Ectodermal cell (in vitro differentiated cells): ENCODE measurements at regions not wholly inside any gene's neighbourhood (a gene's known extent, or its start where the extent isn't known, plus 50 kb on each side); places are given as distances from the start of the nearest gene placed in this dataset.
"Not testable (repeated sequence)": the region's sequence is repeated elsewhere in the genome, so short reads cannot be mapped to it uniquely, and the experiment has no call there.

ENCODE experiments used
- H3K27ac ChIP-seq: 2 replicates; pipeline ENCODE4 v1.7.0; 2013; ENCODE audit warnings: mild to moderate bottlenecking, low read depth, low read length; ENCODE audit not compliant: insufficient read depth, poor library complexity, severe bottlenecking
- H3K27me3 ChIP-seq: 2 replicates; pipeline ENCODE4 v1.7.0; 2013; ENCODE audit warnings: mild to moderate bottlenecking, low read length; ENCODE audit not compliant: insufficient read depth, control insufficient read depth, poor library complexity, severe bottlenecking
- H3K36me3 ChIP-seq: one replicate; pipeline ENCODE4 v1.7.0; 2013; ENCODE audit warnings: low read length; ENCODE audit not compliant: control insufficient read depth, insufficient read depth
- H3K4me1 ChIP-seq: one replicate; pipeline ENCODE4 v1.7.0; 2013; ENCODE audit warnings: low read length; ENCODE audit not compliant: control insufficient read depth, insufficient read depth
- H3K4me3 ChIP-seq: 2 replicates; pipeline ENCODE4 v1.7.0; 2013; ENCODE audit warnings: low read depth, low read length, control low read depth; ENCODE audit not compliant: insufficient read depth
- H3K9me3 ChIP-seq: 2 replicates; pipeline ENCODE4 v1.7.0; 2013; ENCODE audit warnings: mild to moderate bottlenecking, low read length, moderate library complexity; ENCODE audit not compliant: control insufficient read depth
- WGBS, 2 experiments: methylation state at CpG; one replicate each; pipeline ENCODE4 v1.1.7; 2013; ENCODE audit warnings: missing lambda C conversion rate in 2 of 2; 5-methylcytosine and 5-hydroxymethylcytosine counted together

DNA sequence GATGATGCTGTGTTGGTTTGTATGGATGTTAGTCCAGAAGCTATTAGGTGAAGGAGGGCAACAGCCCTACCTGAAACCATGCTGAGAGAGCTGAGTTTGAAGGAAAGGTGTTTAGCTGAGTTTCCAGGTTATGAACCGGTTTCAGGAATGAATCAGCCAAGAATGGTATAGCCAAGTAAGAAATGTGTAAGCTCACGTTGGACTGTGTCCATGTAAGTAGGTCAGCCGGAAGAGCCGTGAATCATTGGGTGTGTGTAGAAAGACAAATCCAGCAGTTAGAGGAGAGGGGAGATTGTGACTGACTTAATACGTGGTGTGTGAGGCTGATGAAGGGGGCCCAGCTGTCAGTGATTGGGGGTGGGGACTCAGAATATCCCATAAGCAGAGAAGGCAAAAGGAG lies 77.2 kb upstream of the SPIN4 start:
- no peaks in the 10 kb centered on the region for H3K36me3 ChIP-seq
- no peaks in the 10 kb centered on the region for H3K27me3 ChIP-seq
- H3K27ac ChIP-seq: no peak overlapping the region
- 94 to 95% methylated on average over 5 of the region's 5 CpGs for WGBS, 2 experiments
- no peaks in the 10 kb centered on the region for H3K4me1 ChIP-seq
- H3K4me3 ChIP-seq: no peak overlapping the region
- no peaks in the 10 kb centered on the region for H3K9me3 ChIP-seq

DNA sequence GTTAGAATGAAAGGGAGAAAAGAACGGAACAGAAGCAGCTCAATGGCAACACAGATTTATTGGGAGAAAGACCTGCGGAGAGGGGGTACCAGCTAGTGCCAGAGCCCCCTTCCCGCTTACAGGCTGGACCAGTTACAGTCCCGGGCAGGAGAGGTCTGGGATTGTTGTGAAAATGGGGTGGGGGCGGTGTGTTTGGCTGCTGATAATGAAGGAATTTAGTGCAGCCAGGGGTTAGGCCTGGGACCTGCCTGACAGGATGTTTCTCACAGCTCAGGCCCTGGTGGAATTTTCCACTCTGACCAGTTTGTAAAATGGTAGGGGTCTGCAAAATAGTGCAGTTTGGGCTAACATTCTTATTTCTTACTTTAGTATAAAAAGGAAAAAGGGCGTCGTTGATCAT lies 75.4 kb upstream of the SPIN4 start:
- H3K4me1 ChIP-seq: no peaks in the 10 kb centered on the region
- H3K27ac ChIP-seq: no peak overlapping the region
- no peaks in the 10 kb centered on the region for H3K9me3 ChIP-seq
- no peak overlapping the region for H3K4me3 ChIP-seq
- no peaks in the 10 kb centered on the region for H3K36me3 ChIP-seq
- 84 to 95% methylated on average over 6 to 7 of the region's 7 CpGs for WGBS, 2 experiments
- no peaks in the 10 kb centered on the region for H3K27me3 ChIP-seq

DNA sequence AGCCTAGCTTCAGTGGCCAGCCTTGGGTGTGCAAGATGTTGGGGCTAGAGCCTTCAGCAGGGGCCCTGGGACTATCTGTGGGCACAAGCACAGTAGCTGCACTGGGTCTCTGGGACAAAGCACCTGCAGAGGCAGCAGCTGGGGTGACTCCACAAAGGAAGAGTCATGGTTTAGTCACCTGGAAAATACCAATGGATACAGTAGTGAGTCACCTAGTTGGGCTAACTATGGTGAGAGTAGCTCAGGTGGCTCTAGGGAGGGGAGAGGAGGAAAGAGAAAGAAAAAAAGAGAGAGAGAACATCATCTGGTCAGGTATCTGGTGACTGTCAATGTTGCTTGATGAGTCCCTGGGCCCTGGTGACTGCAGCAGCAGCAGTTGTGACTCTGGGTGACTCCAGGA lies 72.9 kb upstream of the SPIN4 start:
- H3K27ac ChIP-seq: no peak overlapping the region
- H3K4me1 ChIP-seq: no peaks in the 10 kb centered on the region

DNA sequence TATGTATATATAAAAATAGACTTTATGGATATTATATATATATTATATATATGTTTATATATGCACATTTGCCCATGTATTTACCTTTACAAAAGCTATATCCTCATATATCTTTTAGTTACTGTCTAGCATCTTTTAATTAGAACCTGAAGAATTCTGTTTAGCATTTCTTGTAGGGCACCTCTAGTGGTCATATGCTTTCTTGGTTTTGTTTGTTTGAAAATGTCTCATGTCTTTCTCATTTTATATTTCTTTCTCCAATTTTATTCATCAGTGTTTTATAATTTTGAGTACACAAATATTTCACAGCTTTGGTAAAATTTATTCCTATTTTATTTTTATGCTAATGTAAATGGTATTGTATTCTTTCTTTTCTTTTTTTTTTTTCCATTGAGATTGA lies 70.3 kb upstream of the SPIN4 start:
- H3K4me1 ChIP-seq: no peaks in the 10 kb centered on the region
- H3K36me3 ChIP-seq: no peaks in the 10 kb centered on the region
- no peaks in the 10 kb centered on the region for H3K9me3 ChIP-seq
- H3K27me3 ChIP-seq: no peaks in the 10 kb centered on the region
- no peak overlapping the region for H3K4me3 ChIP-seq
- no peak overlapping the region for H3K27ac ChIP-seq

More for the DNA sequence above, 72.9 kb upstream of the SPIN4 start:
- Histone ChIP-seq H3K36me3 (no peaks in the 10 kb centered on the region), H3K4me3 (no peak overlapping the region), H3K9me3 (no peaks in the 10 kb centered on the region), H3K27me3 (no peaks in the 10 kb centered on the region)

DNA sequence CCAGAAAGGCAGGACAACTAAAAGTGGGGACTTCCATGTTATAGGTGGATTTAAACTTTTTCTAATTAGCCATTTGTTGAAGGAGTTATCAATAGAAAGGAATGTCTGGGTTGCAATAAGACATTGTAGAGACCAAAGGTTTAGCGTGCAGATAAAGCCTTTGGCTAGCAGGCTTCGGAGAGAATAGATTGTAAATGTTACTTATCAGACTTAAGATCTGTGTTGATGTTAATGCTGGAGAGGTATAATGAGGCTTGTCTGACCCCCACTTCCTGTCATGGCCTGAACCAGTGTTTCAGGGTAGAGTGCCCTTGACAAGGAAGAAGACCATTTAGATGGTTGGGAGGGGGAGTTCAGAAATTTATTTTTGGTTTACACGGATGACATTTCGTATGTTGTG lies 67.1 kb upstream of the SPIN4 start:
- Histone ChIP-seq H3K27me3 (no peaks in the 10 kb centered on the region), H3K4me1 (no peaks in the 10 kb centered on the region), H3K36me3 (no peaks in the 10 kb centered on the region), H3K27ac (no peak overlapping the region), H3K4me3 (no peak overlapping the region), H3K9me3 (no peaks in the 10 kb centered on the region)
- 93 to 95% methylated on average over 4 of the region's 4 CpGs for WGBS, 2 experiments

DNA sequence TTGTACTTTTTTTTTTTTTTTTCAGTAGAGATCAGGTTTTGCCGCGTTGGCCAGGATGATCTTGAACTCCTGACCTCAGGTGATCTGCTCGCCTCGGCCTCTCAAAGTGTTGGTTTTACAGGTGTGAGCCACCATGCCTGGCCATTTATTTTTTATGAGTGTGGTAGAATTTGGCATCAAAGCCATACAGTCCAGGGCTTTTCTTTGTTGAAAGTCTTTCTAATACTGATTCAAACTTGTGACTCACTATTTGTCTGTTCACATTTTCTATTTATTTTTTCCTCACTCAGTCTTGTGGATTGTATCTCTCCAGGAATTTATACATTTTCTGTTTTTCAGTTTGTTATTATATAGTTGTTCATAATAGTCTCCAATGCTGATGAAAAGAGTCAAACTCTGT lies 66.5 kb upstream of the SPIN4 start:
- WGBS, 2 experiments: 92 to 93% methylated on average over 4 of the region's 4 CpGs
- H3K27me3 ChIP-seq: no peaks in the 10 kb centered on the region
- no peak overlapping the region for H3K4me3 ChIP-seq
- H3K27ac ChIP-seq: no peak overlapping the region
- H3K9me3 ChIP-seq: no peaks in the 10 kb centered on the region
- no peaks in the 10 kb centered on the region for H3K36me3 ChIP-seq
- no peaks in the 10 kb centered on the region for H3K4me1 ChIP-seq

DNA sequence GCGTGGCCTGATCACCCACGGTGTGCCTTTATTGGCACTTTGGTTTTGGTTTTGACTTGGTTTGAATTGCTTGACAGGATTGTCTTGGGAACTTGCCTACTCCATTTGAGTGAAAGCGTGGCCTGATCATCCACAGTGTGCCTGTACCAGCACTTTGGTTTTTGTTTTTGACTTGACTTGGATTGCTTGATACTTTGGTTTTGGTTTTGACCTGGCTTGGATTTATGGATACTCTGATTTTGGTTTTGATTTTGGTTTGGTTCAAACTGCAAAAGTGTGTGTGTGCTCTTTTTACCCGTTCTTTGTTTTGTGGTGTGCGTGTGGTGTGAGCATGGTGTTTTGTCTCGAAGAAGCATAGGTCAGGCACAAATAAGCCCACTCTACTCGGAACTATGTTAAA lies 58.8 kb upstream of the SPIN4 start:
- not testable (repeated sequence) for H3K9me3 ChIP-seq, H3K4me3 ChIP-seq, H3K36me3 ChIP-seq

DNA sequence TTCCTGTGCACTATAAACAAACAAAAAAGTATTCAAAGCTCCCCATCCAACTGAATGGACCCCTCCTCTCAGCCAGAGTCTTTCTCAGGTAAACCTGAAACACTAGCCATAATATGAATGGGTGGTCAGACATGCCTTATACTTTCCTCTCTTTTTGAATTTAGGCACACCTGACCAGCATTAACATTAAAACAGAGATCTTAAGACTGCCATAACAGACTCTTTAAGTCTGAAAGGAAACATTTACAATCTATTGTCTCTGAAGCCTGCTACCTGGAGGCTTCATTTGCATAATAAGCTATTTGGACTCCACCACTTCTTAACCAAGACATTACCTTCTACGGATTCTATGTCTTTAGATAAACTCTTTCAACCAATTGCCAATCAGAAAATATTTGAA lies 56.9 kb upstream of the SPIN4 start:
- Histone ChIP-seq H3K36me3 (no peaks in the 10 kb centered on the region), H3K27me3 (no peaks in the 10 kb centered on the region), H3K4me1 (no peaks in the 10 kb centered on the region), H3K4me3 (no peak overlapping the region), H3K9me3 (no peaks in the 10 kb centered on the region), H3K27ac (no peak overlapping the region)
- 40 to 47% methylated on average over 1 of the region's 1 CpG for WGBS, 2 experiments

More for the DNA sequence above, 58.8 kb upstream of the SPIN4 start:
- H3K4me1 ChIP-seq, H3K27me3 ChIP-seq, H3K27ac ChIP-seq: not testable (repeated sequence)
- 96 to 100% methylated on average over 3 to 7 of the region's 7 CpGs for WGBS, 2 experiments

DNA sequence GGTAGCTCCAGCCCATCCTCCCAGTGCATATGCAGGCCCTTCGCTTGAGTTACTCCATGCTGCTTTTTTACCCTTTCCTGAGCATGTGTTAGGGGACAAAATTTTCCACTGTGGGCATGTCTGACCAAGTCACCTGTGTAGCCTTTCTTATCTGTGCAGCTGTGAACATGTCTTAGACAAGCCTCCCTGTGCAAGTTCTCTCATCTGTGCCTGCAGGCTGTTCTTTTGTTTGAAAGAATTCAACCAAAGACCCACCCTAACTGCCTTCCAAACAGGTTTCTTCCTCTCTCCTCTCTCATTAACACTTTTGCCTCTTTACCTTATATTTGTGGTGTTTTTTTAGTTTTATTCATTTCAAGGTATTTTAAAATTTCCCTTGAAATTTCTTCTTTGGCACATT lies 53.2 kb upstream of the SPIN4 start:
- Histone ChIP-seq H3K36me3 (no peaks in the 10 kb centered on the region), H3K27ac (no peak overlapping the region), H3K4me1 (no peaks in the 10 kb centered on the region), H3K9me3 (no peaks in the 10 kb centered on the region), H3K27me3 (no peaks in the 10 kb centered on the region), H3K4me3 (no peak overlapping the region)
- 91 to 96% methylated on average over 1 of the region's 1 CpG for WGBS, 2 experiments

DNA sequence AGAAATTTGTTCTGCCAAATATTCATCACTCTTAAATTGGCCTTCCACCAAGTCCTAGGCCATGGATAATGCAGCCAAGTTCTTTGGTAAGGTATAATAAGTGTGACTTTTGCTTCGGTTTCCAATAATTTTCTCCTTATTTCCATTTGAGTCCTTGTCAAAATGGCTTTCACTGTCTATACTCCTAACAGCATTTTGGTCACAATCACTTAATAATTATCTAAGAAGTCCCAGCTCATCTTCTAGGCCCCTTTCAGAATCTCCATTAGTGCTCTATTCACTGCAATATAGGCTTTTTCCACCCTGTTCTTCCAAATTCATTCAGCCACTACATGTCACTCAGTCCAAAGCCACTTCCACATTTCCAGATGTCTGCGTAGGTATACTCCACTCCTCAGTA lies 51.0 kb upstream of the SPIN4 start:
- Histone ChIP-seq H3K4me1 (no peaks in the 10 kb centered on the region), H3K9me3 (no peaks in the 10 kb centered on the region), H3K27me3 (no peaks in the 10 kb centered on the region), H3K36me3 (no peaks in the 10 kb centered on the region), H3K4me3 (no peak overlapping the region), H3K27ac (no peak overlapping the region)
- 91 to 94% methylated on average over 2 of the region's 2 CpGs for WGBS, 2 experiments
